HFF-Myc (cell line): ENCODE measurements at regions not wholly inside any gene's neighbourhood (a gene's known extent, or its start where the extent isn't known, plus 50 kb on each side); places are given as distances from the start of the nearest gene placed in this dataset.
"Not testable (repeated sequence)": the region's sequence is repeated elsewhere in the genome, so short reads cannot be mapped to it uniquely, and the experiment has no call there.

ENCODE experiments used
- DNase-seq: peaks from one replicate; pipeline ENCODE4 v3.0.0-alpha.2; 2011; ENCODE audit warnings: low read depth; ENCODE audit errors: extremely low read depth
- H3K4me3 ChIP-seq: replicated peaks from 2 replicates; pipeline ENCODE4 v1.5.1; 2011; ENCODE audit warnings: low read depth, mild to moderate bottlenecking, control low read depth, low read length
- TF ChIP-seq, protein P1 (sequence below): IDR thresholded peaks from 2 replicates; pipeline ENCODE4 v1.5.1; 2012; ENCODE audit warnings: mild to moderate bottlenecking, low read depth, low read length, control low read depth; ENCODE audit errors: missing control alignments

- TF ChIP-seq, protein P1, sequence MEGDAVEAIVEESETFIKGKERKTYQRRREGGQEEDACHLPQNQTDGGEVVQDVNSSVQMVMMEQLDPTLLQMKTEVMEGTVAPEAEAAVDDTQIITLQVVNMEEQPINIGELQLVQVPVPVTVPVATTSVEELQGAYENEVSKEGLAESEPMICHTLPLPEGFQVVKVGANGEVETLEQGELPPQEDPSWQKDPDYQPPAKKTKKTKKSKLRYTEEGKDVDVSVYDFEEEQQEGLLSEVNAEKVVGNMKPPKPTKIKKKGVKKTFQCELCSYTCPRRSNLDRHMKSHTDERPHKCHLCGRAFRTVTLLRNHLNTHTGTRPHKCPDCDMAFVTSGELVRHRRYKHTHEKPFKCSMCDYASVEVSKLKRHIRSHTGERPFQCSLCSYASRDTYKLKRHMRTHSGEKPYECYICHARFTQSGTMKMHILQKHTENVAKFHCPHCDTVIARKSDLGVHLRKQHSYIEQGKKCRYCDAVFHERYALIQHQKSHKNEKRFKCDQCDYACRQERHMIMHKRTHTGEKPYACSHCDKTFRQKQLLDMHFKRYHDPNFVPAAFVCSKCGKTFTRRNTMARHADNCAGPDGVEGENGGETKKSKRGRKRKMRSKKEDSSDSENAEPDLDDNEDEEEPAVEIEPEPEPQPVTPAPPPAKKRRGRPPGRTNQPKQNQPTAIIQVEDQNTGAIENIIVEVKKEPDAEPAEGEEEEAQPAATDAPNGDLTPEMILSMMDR = no peak
- H3K4me3 ChIP-seq = no peak overlapping the region
- no peak for DNase-seq
Observed at GRCh38 chr11:91081440-91082043, 858.7 kb upstream of the CHORDC1 start.

DNA sequence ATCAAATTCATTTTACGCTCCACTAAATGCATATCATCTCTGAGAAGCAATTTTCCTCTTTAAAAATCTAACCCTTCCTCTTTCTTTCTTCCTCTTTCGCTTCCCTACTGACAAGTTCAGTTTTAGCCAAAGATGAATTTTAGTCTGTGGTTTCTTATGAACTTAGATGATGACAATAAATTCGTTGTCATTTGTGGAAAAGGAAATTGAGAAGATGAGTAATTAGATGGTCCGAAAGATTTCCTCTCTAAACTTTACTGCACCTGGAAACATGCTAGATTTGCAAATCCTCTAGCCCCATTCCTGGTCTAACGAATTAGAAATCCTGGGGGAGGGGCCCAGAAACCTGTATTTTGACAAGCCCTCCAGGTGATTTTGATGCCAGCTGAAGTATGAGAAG, 855.4 kb upstream of the CHORDC1 start:
- DNase-seq = no peak
- no peak overlapping the region for H3K4me3 ChIP-seq
- TF ChIP-seq, protein P1 = no peak

DNA sequence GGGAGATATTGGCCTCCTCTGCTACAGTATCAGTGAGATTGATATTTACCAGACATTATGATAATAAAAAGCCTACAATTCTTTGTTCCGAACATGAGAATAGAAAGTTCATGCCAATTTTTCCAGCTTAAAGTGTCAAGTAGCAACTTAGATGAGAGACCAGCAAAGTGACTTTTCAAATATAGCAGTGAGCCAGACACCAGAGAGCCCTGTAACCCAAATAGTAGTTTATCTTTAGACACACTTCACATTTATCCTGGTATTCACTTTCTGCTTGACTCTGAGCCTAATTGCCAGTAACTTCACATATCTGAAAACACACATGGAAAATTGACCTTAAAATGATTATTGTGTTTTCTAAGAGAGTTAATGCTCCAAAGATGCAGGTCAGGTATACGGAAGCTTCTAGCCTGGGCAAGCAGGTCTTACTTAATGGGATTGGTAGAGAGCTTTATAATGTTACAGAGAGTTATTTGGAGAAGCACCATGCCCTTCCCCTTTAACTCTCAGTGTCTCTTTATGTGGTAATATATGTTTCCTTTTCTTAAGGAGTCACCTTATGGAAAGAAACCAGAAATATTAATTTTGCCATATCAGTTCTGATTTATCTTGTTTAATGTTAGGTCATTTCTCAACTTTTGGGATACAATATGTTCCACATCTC, 852.3 kb upstream of the CHORDC1 start:
- no peak for DNase-seq
- TF ChIP-seq, protein P1 = no peak
- H3K4me3 ChIP-seq = no peak overlapping the region

- no peak for DNase-seq
- TF ChIP-seq, protein P1 = no peak
- H3K4me3 ChIP-seq = no peak overlapping the region
Observed at GRCh38 chr11:91067666-91068065, 844.8 kb upstream of the CHORDC1 start.

- TF ChIP-seq, protein P1 = no peak
- DNase-seq = no peak
- no peak overlapping the region for H3K4me3 ChIP-seq
Observed at GRCh38 chr11:91066456-91067047, 843.7 kb upstream of the CHORDC1 start.

- DNase-seq, H3K4me3 ChIP-seq: not testable (repeated sequence)
Observed at GRCh38 chr11:91063399-91063798, 840.5 kb upstream of the CHORDC1 start.

DNA sequence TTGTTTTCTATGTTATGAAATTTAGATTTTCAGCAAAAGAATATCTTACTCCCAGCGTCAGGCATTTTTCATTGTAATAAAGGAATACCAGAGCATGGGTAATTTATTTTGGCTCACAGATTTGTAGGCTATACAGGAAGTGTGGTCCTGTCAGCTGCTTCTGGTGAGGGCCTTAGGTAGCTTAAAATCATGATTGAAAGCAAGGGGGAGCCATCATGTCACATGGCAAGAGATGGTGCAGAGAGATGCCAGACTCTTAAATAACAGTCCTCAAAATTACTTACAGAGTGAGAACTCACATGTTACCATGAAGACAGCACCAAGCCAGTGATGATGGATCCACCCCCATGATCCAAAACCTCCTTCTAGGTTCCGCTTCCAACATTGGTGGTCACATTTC, 825.0 kb upstream of the CHORDC1 start:
- H3K4me3 ChIP-seq = no peak overlapping the region
- TF ChIP-seq, protein P1 = no peak
- no peak for DNase-seq
